NB4 (cell line): ENCODE measurements at regions not wholly inside any gene's neighbourhood (a gene's known extent, or its start where the extent isn't known, plus 50 kb on each side); places are given as distances from the start of the nearest gene placed in this dataset.

Source experiments
- DNase-seq: peaks from one replicate; pipeline ENCODE4 v3.0.0; 2010; ENCODE audit warnings: low read depth
- H3K4me3 ChIP-seq: one replicate; pipeline ENCODE4 v1.5.1; 2011; ENCODE audit warnings: mild to moderate bottlenecking, low read depth, low read length, moderate library complexity
- CTCF ChIP-seq: IDR thresholded peaks from one replicate; pipeline ENCODE4 v1.5.1; 2012; ENCODE audit warnings: low read depth, low read length
- MAX ChIP-seq: IDR thresholded peaks from 2 replicates; pipeline ENCODE4 v1.6.1; 2011; ENCODE audit warnings: low read depth, low read length
- MYC ChIP-seq: IDR thresholded peaks from 2 replicates; pipeline ENCODE4 v1.6.1; 2011; ENCODE audit warnings: low read depth, low read length
- POLR2A ChIP-seq: IDR thresholded peaks from 2 replicates; pipeline ENCODE4 v1.6.1; 2011; ENCODE audit warnings: mild to moderate bottlenecking; ENCODE audit not compliant: insufficient read length; ENCODE audit errors: extremely low read depth

GRCh38 chr6:16003197-16003491 is 125.7 kb upstream of the MYLIP start:
- no peak for TF ChIP-seq MAX
- TF ChIP-seq CTCF, result no peak
- TF ChIP-seq POLR2A, result no peak
- no peak for TF ChIP-seq MYC
- no peak for DNase-seq
- H3K4me3 ChIP-seq, result no peak overlapping the region

GRCh38 chr6:16002332-16003196 is 126.3 kb upstream of the MYLIP start:
- no peak for TF ChIP-seq CTCF
- TF ChIP-seq MAX, result no peak
- no peak for DNase-seq
- H3K4me3 ChIP-seq, result no peak overlapping the region

- no peak overlapping the region for H3K4me3 ChIP-seq
- DNase-seq, result no peak
- TF ChIP-seq POLR2A (no peak), MAX (no peak), MYC (no peak), CTCF (no peak)
Observed at GRCh38 chr6:16001158-16001557, 127.7 kb upstream of the MYLIP start.

GRCh38 chr6:15999201-15999600 is 129.7 kb upstream of the MYLIP start:
- no peak overlapping the region for H3K4me3 ChIP-seq
- TF ChIP-seq CTCF (no peak), MAX (no peak), MYC (no peak), POLR2A (no peak)
- DNase-seq, result no peak

- TF ChIP-seq MYC, result no peak
- TF ChIP-seq MAX, result no peak
- TF ChIP-seq CTCF, result no peak
- no peak for TF ChIP-seq POLR2A
- no peak for DNase-seq
- no peak overlapping the region for H3K4me3 ChIP-seq
Observed at GRCh38 chr6:15997586-15998388, 131.1 kb upstream of the MYLIP start.
